T-helper 17 cell (primary cell): ENCODE measurements at regions not wholly inside any gene's neighbourhood (a gene's known extent, or its start where the extent isn't known, plus 50 kb on each side); places are given as distances from the start of the nearest gene placed in this dataset.
"Not testable (repeated sequence)": the region's sequence is repeated elsewhere in the genome, so short reads cannot be mapped to it uniquely, and the experiment has no call there.

Experiments
- ATAC-seq: fragments of 150-1000 bp; cut with Tn5 transposase; 2 replicates; pipeline ENCODE4 v1.10.0; 2021; ENCODE audit warnings: mild to moderate bottlenecking, moderate library complexity
- DNase-seq, 3 donors: peaks; one replicate each; pipeline versions ENCODE4 v3.0.0 to v3.0.0-alpha.2; 2020 to 2021
- H3K9me3 ChIP-seq: one replicate; pipeline ENCODE4 v1.7.0; 2013; ENCODE audit warnings: low read length, mild to moderate bottlenecking; ENCODE audit not compliant: control insufficient read depth, poor library complexity, severe bottlenecking
- H3K27ac Mint-ChIP-seq: one replicate; pipeline ENCODE4 v1.8.0; 2022; ENCODE audit warnings: mild to moderate bottlenecking, moderate library complexity, mixed read lengths
- H3K27me3 Mint-ChIP-seq: one replicate; pipeline ENCODE4 v1.8.0; 2022; ENCODE audit warnings: mixed read lengths
- H3K36me3 Mint-ChIP-seq: one replicate; pipeline ENCODE4 v1.8.0; 2022; ENCODE audit warnings: low read depth, mixed read lengths
- H3K4me1 Mint-ChIP-seq: one replicate; pipeline ENCODE4 v1.8.0; 2022; ENCODE audit warnings: mild to moderate bottlenecking, mixed read lengths
- H3K4me3 Mint-ChIP-seq: one replicate; pipeline ENCODE4 v1.8.0; 2022; ENCODE audit warnings: mild to moderate bottlenecking, moderate library complexity, mixed read lengths

DNA sequence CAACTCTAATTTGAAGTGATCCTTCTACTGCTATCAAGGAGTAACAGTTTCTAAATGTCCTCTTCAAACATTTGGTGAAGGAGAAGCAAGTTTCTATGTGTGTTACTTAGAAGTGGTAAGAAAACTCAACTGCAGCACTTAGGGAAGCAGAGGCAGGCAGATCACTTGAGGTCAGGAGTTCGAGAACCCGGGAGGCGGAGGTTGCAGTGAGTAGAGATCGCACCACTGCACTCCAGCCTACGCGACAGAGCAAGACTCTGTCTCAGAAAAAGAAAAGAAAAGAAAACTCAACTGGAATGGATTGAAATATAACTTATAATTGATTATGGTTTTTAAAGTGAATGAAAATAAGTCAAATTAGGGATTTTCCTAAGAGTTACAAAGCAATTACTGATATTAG, 169.7 kb upstream of the ATP2B1 start:
- H3K9me3 ChIP-seq = no peaks in the 10 kb centered on the region
- Mint-ChIP-seq H3K27me3 (no peaks in the 10 kb centered on the region), H3K27ac (peak overlapping the region; percentile 98), H3K36me3 (no peaks in the 10 kb centered on the region), H3K4me3 (no peak overlapping the region), H3K4me1 (peaks cover 31% of the 10 kb centered on the region)
- DNase-seq (no peak), ATAC-seq (no peak)

DNA sequence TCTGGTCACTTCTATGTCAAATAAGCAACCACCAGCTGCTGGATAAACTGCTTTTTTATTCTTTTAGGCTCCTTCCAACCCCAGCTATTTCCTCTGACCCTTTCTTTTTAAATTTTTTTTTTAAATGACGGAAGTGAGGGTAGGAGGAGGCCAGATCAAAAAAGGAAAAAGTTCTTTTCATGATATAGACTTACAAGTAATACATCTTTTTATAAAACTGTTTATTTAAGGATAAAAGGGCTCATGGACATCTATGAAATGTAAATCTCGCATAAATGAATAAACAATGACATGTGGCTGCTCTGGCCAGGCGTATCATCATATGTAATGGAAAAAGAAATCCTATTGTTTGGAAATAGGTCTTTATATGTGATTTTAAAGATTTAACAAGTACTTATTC, 169.0 kb upstream of the ATP2B1 start:
- H3K36me3 Mint-ChIP-seq = no peaks in the 10 kb centered on the region
- H3K27me3 Mint-ChIP-seq = no peaks in the 10 kb centered on the region
- no peak overlapping the region for H3K4me3 Mint-ChIP-seq
- peaks cover 31% of the 10 kb centered on the region for H3K4me1 Mint-ChIP-seq
- H3K27ac Mint-ChIP-seq = no peak overlapping the region
- ATAC-seq (no peak), DNase-seq (no peak)
- H3K9me3 ChIP-seq = no peaks in the 10 kb centered on the region

DNA sequence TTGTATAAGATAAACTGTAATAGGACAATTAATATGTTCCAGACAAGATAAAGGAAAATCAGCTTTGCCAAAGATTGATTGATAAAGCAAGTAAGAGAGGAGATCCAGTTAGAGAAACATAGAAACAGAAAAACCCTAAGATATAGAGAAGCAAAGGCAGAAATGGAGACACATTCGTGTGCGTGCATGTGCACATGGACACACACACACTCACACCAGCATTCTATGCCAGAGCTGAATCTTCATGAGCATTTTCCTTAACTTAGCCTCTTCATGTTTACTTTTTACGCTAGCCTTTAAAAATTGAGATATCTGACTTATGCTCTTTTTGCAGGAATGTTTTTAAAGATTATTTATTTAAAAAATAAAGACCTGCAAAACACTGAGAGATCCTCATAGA, 168.5 kb upstream of the ATP2B1 start:
- Mint-ChIP-seq H3K4me1 (peaks cover 28% of the 10 kb centered on the region), H3K27me3 (no peaks in the 10 kb centered on the region), H3K36me3 (no peaks in the 10 kb centered on the region), H3K4me3 (no peak overlapping the region), H3K27ac (no peak overlapping the region)
- no peak for ATAC-seq
- no peak for DNase-seq
- no peaks in the 10 kb centered on the region for H3K9me3 ChIP-seq

DNA sequence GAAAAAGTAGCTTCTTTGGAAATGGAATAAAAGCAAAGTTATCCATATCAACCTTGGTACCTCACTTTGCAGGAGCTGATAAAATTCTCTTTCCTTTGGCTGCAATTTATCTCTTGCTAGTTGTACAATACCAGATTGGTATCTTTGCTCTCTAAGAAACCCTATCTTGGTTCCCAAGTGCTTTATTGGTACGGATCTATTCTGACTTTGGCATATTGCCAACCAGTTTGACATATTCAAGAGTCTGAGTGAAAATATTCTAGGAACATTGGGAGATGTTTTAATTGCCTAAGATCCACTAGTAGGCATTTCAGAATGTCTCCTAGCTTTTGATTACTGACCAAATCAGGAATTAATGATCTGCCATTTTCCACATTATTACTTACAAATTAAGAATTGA, 167.2 kb upstream of the ATP2B1 start:
- Mint-ChIP-seq H3K27me3 (no peaks in the 10 kb centered on the region), H3K36me3 (no peaks in the 10 kb centered on the region), H3K27ac (no peak overlapping the region), H3K4me1 (peaks cover 14% of the 10 kb centered on the region), H3K4me3 (no peak overlapping the region)
- peaks cover 3% of the 10 kb centered on the region for H3K9me3 ChIP-seq
- ATAC-seq (no peak), DNase-seq (no peak)

DNA sequence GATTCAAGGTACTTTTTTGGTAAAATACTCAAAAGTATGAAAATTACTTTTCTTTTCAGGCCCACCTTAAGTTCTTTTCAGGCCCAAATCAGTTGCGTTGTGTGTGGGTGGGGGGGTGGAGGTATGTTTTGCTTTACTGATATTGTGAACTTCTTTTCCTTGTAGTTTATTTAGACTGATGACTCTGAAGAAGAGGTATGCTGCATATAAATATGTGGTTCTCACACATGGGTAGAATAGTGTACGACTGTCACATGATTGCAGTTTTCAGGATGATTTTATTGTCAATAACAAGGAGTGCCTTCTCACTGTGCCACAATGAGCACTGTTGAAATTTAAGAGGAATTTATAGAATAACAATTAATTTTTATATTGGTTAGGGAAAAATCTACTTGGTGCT, 166.6 kb upstream of the ATP2B1 start:
- no peaks in the 10 kb centered on the region for H3K27me3 Mint-ChIP-seq
- ATAC-seq (no peak), DNase-seq (no peak)
- H3K4me1 Mint-ChIP-seq = peaks cover 10% of the 10 kb centered on the region
- H3K9me3 ChIP-seq = peaks cover 7% of the 10 kb centered on the region
- no peak overlapping the region for H3K27ac Mint-ChIP-seq
- no peak overlapping the region for H3K4me3 Mint-ChIP-seq
- no peaks in the 10 kb centered on the region for H3K36me3 Mint-ChIP-seq

- H3K27me3 Mint-ChIP-seq = no peaks in the 10 kb centered on the region
- no peak for DNase-seq
- H3K9me3 ChIP-seq = peaks cover 9% of the 10 kb centered on the region
- H3K36me3 Mint-ChIP-seq = no peaks in the 10 kb centered on the region
- H3K27ac Mint-ChIP-seq = no peak overlapping the region
- H3K4me3 Mint-ChIP-seq = no peak overlapping the region
- no peak for ATAC-seq
- peaks cover 10% of the 10 kb centered on the region for H3K4me1 Mint-ChIP-seq
Measured at GRCh38 chr12:89874146-89874545, 165.5 kb upstream of the ATP2B1 start.

- peaks cover 9% of the 10 kb centered on the region for H3K9me3 ChIP-seq
- Mint-ChIP-seq H3K27me3 (no peaks in the 10 kb centered on the region), H3K36me3 (no peaks in the 10 kb centered on the region), H3K4me1 (peaks cover 9% of the 10 kb centered on the region), H3K4me3 (no peak overlapping the region), H3K27ac (no peak overlapping the region)
- DNase-seq (no peak), ATAC-seq (no peak)
Measured at GRCh38 chr12:89873745-89874144, 165.1 kb upstream of the ATP2B1 start.

DNA sequence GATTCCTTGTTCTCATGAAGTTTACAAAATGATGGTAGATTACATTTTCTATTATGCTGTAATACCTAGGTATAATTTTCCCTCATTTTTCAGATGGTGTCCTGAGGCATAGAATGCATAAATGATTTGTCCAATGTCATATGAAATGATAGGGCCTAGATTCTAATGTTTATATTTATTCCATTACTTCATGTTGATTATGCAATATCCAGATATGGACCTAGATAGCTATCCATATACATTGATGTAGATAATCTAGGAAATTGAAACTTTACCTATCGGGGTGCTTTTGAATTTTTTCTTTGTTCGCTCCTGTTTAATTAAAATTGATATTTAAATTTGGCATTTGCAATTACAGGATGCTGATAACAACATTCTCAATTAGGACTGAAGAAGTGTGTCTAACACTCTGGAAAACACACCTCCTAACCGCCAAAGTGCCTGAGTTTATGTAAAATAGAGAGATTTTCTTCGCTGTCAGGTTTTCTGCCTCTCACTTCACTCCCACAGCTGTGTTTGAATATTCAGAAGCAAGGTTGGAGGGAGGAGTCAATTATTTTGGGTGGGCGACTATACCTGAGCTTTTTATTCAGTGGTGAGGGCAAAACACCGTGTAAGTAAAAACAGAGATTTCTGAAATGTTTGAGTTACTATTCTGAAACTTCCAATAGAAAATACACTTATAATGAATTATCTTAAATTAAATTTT, 164.4 kb upstream of the ATP2B1 start:
- ATAC-seq (no peak), DNase-seq (no peak)
- Mint-ChIP-seq H3K36me3 (no peaks in the 10 kb centered on the region), H3K4me3 (no peak overlapping the region), H3K27me3 (no peaks in the 10 kb centered on the region), H3K27ac (no peak overlapping the region), H3K4me1 (peaks cover 4% of the 10 kb centered on the region)
- peaks cover 9% of the 10 kb centered on the region for H3K9me3 ChIP-seq

DNA sequence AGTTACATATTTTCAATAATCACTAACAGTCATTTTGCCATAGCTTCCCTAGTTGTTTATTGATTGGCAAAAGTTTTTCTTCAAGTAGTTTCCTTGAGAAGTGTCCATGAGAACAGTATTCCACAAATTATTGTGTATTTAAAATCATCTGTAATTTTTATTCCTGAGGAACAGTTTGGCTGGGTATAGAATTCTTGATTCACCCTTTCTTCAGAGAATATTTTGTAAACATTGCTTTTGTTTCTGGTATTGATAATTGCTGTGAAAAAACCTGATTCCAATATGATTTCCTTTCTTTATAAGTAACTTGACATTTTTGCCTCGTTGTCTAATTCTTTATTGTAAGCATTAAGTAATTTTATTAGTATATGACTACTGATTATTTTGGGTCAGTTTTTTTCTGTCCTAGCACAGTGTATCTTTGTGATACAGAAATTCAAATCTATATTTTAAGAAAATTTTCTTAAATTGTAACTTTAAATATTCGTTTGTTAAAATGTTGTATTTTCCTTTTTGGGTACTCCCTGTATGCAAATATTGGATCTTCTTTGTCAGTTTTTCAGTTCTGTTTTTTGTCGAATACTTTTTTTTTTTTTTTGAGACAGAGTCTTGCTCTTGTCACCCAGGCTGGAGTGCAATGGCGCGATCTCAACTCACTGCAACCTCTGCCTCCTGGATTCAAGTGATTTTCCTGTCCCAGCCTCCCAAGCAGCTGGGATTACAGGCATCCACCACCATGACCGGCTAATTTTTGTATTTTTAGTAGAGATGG, 162.0 kb upstream of the ATP2B1 start:
- no peak for ATAC-seq
- no peak for DNase-seq
- H3K27ac Mint-ChIP-seq = no peak overlapping the region
- no peak overlapping the region for H3K4me3 Mint-ChIP-seq
- H3K27me3 Mint-ChIP-seq = no peaks in the 10 kb centered on the region
- peaks cover 2% of the 10 kb centered on the region for H3K4me1 Mint-ChIP-seq
- no peaks in the 10 kb centered on the region for H3K36me3 Mint-ChIP-seq
- H3K9me3 ChIP-seq = peaks cover 9% of the 10 kb centered on the region

DNA sequence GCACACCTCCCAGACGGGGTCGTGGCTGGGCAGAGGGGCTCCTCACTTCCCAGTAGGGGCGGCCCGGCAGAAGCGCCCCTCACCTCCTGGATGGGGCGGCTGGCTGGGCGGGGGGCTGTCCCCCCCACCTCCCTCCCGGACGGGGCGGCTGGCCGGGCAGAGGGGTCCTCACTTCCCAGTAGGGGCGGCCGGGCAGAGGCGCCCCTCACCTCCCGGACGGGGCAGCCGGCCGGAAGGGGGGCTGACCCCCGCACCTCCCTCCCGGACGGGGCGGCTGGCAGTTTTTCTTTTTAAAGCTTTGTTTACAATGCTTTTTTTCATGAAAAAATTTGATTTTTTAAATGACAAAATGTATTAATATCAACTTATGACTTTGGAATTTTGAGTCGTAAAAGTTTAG, 159.0 kb upstream of the ATP2B1 start:
- H3K4me3 Mint-ChIP-seq, H3K9me3 ChIP-seq, DNase-seq, ATAC-seq, H3K27me3 Mint-ChIP-seq, H3K27ac Mint-ChIP-seq, H3K36me3 Mint-ChIP-seq: not testable (repeated sequence)
- peaks cover 22% of the 10 kb centered on the region for H3K4me1 Mint-ChIP-seq

- Mint-ChIP-seq H3K4me3 (peak overlapping the region; percentile 25), H3K36me3 (no peaks in the 10 kb centered on the region), H3K27me3 (no peaks in the 10 kb centered on the region), H3K4me1 (peaks cover 40% of the 10 kb centered on the region), H3K27ac (peak overlapping the region; percentile 99)
- ATAC-seq (no peak), DNase-seq (no peak)
- H3K9me3 ChIP-seq = no peaks in the 10 kb centered on the region
Measured at GRCh38 chr12:89864411-89864810, 155.8 kb upstream of the ATP2B1 start.

- Mint-ChIP-seq H3K27ac (peak overlapping the region; percentile 99), H3K4me1 (peaks cover 44% of the 10 kb centered on the region), H3K27me3 (no peaks in the 10 kb centered on the region), H3K4me3 (peak overlapping the region; percentile 85), H3K36me3 (no peaks in the 10 kb centered on the region)
- ATAC-seq = peak; percentile 62
- no peak for DNase-seq
- no peaks in the 10 kb centered on the region for H3K9me3 ChIP-seq
Measured at GRCh38 chr12:89863968-89864367, 155.3 kb upstream of the ATP2B1 start.

DNA sequence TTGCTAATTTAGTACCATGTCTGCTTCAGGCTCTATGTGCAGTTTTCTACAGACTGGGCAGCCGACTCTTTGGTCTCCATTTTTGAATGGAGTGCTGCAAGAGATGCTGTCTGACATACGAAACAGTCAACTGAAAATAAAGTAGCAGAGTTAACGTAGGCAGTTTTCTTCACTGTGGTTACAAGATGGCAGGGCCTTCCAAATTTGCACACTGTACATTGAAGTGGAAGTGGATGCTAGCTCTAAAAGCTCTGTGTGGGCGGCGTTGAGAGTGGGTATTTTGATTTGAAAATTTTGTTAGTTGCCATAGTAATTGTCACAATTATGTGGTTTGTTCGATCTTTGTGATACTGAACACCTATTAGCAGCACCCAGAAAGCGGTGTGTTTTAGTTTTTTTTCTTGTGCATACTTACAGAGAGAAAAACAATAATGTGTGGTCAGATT, 154.9 kb upstream of the ATP2B1 start:
- H3K36me3 Mint-ChIP-seq = no peaks in the 10 kb centered on the region
- H3K27ac Mint-ChIP-seq = peak overlapping the region; percentile 99
- H3K9me3 ChIP-seq = no peaks in the 10 kb centered on the region
- H3K4me1 Mint-ChIP-seq = peaks cover 48% of the 10 kb centered on the region
- peak; percentile 86 for ATAC-seq
- H3K27me3 Mint-ChIP-seq = no peaks in the 10 kb centered on the region
- peak overlapping the region; percentile 85 for H3K4me3 Mint-ChIP-seq
- DNase-seq = peak; percentile 18 to 57 (median 55)
